ENCODE measurements at regions not wholly inside any gene's neighbourhood (a gene's known extent, or its start where the extent isn't known, plus 50 kb on each side); places are given as distances from the start of the nearest gene placed in this dataset.

GRCh38 chr4:180900781-180901180 is 1342.4 kb upstream of the TENM3 start:
- DNase-seq (ENCODE audit: low read depth), result no peak
- no peak for TF ChIP-seq CTCF (IDR thresholded peaks at IDR 0.05; ENCODE audit: low read length, missing control alignments)

GRCh38 chr4:180909279-180909678 is 1333.9 kb upstream of the TENM3 start:
- H3K4me3 ChIP-seq (replicated peaks; ENCODE audit: low read depth, low read length), result no peak overlapping the region
- DNase-seq (ENCODE audit: low read depth), result no peak
- no peak for TF ChIP-seq CTCF (IDR thresholded peaks at IDR 0.05; ENCODE audit: low read length, missing control alignments)

More at GRCh38 chr4:180900781-180901180, 1342.4 kb upstream of the TENM3 start:
- no peak overlapping the region for H3K4me3 ChIP-seq (replicated peaks; ENCODE audit: low read depth, low read length)

GRCh38 chr4:180913750-180914149 is 1329.5 kb upstream of the TENM3 start:
- TF ChIP-seq CTCF (IDR thresholded peaks at IDR 0.05; ENCODE audit: low read length, missing control alignments), result no peak
- DNase-seq (ENCODE audit: low read depth), result peak; percentile 11
- no peak overlapping the region for H3K4me3 ChIP-seq (replicated peaks; ENCODE audit: low read depth, low read length)

GRCh38 chr4:180923486-180923885 is 1319.7 kb upstream of the TENM3 start:
- no peak for TF ChIP-seq CTCF (IDR thresholded peaks at IDR 0.05; ENCODE audit: low read length, missing control alignments)
- no peak overlapping the region for H3K4me3 ChIP-seq (replicated peaks; ENCODE audit: low read depth, low read length)
- peak; percentile 14 for DNase-seq (ENCODE audit: low read depth)

GRCh38 chr4:180925805-180926204 is 1317.4 kb upstream of the TENM3 start:
- H3K4me3 ChIP-seq (replicated peaks; ENCODE audit: low read depth, low read length), result no peak overlapping the region
- TF ChIP-seq CTCF (IDR thresholded peaks at IDR 0.05; ENCODE audit: low read length, missing control alignments), result no peak
- no peak for DNase-seq (ENCODE audit: low read depth)

- H3K4me3 ChIP-seq (replicated peaks; ENCODE audit: low read depth, low read length), result no peak overlapping the region
- TF ChIP-seq CTCF (IDR thresholded peaks at IDR 0.05; ENCODE audit: low read length, missing control alignments), result no peak
- DNase-seq (ENCODE audit: low read depth), result no peak
Measured at GRCh38 chr4:180926277-180926676, 1316.9 kb upstream of the TENM3 start.

- DNase-seq (ENCODE audit: low read depth), result no peak
- no peak for TF ChIP-seq CTCF (IDR thresholded peaks at IDR 0.05; ENCODE audit: low read length, missing control alignments)
- H3K4me3 ChIP-seq (replicated peaks; ENCODE audit: low read depth, low read length), result no peak overlapping the region
Measured at GRCh38 chr4:180932370-180933001, 1310.7 kb upstream of the TENM3 start.
